Esophagus squamous epithelium (tissue), 5 donors: ENCODE measurements at regions not wholly inside any gene's neighbourhood (a gene's known extent, or its start where the extent isn't known, plus 50 kb on each side); places are given as distances from the start of the nearest gene placed in this dataset.

ENCODE experiments used
- DNase-seq: peaks from one replicate; lab custom pipeline; 2025; lab: John Stamatoyannopoulos, UW
- H3K27ac ChIP-seq, 4 donors: fragments of 200-600 bp; sonication (generic); one replicate each; pipeline ENCODE4 v1.5.1; 2016 to 2019; ENCODE audit warnings: mild to moderate bottlenecking in 1 of 4
- H3K27me3 ChIP-seq, 4 donors: fragments of 200-600 bp; sonication (generic); 1 replicate in 3 of 4; 2 replicates in 1 of 4; pipeline versions ENCODE4 v1.5.1 to v1.6.0; 2017 to 2021; ENCODE audit warnings: antibody characterized with exemption in 1 of 4
- H3K36me3 ChIP-seq, 3 donors: fragments of 200-600 bp; sonication (generic); one replicate each; pipeline ENCODE4 v1.5.1; 2016 to 2019
- H3K4me1 ChIP-seq, 3 donors: fragments of 200-600 bp; sonication (generic); one replicate each; pipeline ENCODE4 v1.5.1; 2017 to 2019
- H3K4me3 ChIP-seq, 4 donors: fragments of 200-600 bp; sonication (generic); 1 replicate in 3 of 4; 2 replicates in 1 of 4; pipeline ENCODE4 v1.5.1; 2016 to 2019; ENCODE audit warnings: mild to moderate bottlenecking in 2 of 4, moderate library complexity in 1 of 4
- H3K9me3 ChIP-seq, 3 donors: fragments of 200-600 bp; sonication (generic); one replicate each; pipeline ENCODE4 v1.5.1; 2016 to 2019
- CTCF ChIP-seq, 6 experiments: fragments of 450-650 bp in 4 of 6; fragments of 200-600 bp in 2 of 6; sonication (generic) in 2 of 6; IDR thresholded peaks; one replicate each; pipeline ENCODE4 v1.5.1; 2016 to 2019; ENCODE audit warnings: antibody characterized with exemption in 6 of 6, mild to moderate bottlenecking in 4 of 6, moderate library complexity in 4 of 6
- POLR2A ChIP-seq, 4 donors: fragments of 450-650 bp; IDR thresholded peaks; one replicate each; pipeline ENCODE4 v1.6.1; 2017; ENCODE audit warnings: antibody characterized with exemption in 4 of 4, mild to moderate bottlenecking in 4 of 4, moderate library complexity in 3 of 4
- WGBS, 2 donors: methylation state at CpG; one replicate each; pipeline ENCODE4 v1.1.5; 2018; 5-methylcytosine and 5-hydroxymethylcytosine counted together
- intact Hi-C: fragments of 100-400 bp; cut with DNase I; formaldehyde crosslinking; loops from one replicate; pipeline ENCODE4 v1.15.0; 2022
- donor health status: DM: yes; HTN: yes; CAD: no.

- peaks cover 0 to 19% (median 9%) of the 10 kb centered on the region in 3 donors for H3K4me1 ChIP-seq
- 76 to 95% methylated on average over 1 of the region's 1 CpG for WGBS, 2 donors
- TF ChIP-seq CTCF (IDR thresholded peaks at IDR 0.05) = no peak
- TF ChIP-seq POLR2A (IDR thresholded peaks at IDR 0.05) = no peak
These were observed 425.4 kb upstream of the TRIB2 start for GRCh38 chr2:12291303-12291702.

GRCh38 chr2:12293874-12294273 lies 422.9 kb upstream of the TRIB2 start:
- no peaks in the 10 kb centered on the region for H3K27me3 ChIP-seq
- H3K9me3 ChIP-seq = no peaks in the 10 kb centered on the region
- H3K36me3 ChIP-seq = no peaks in the 10 kb centered on the region
- no peak overlapping the region for H3K4me3 ChIP-seq
- WGBS, 2 donors = 65 to 86% methylated on average over 1 of the region's 1 CpG
- H3K27ac ChIP-seq = no peak overlapping the region
- DNase-seq = no peak
- intact Hi-C loops = no loop called here
- H3K4me1 ChIP-seq = no peaks in the 10 kb centered on the region
- TF ChIP-seq CTCF (IDR thresholded peaks at IDR 0.05) (no peak), POLR2A (IDR thresholded peaks at IDR 0.05) (no peak)

More at GRCh38 chr2:12291303-12291702, 425.4 kb upstream of the TRIB2 start:
- H3K9me3 ChIP-seq = no peaks in the 10 kb centered on the region
- no peaks in the 10 kb centered on the region for H3K36me3 ChIP-seq
- H3K27ac ChIP-seq = no peak overlapping the region
- H3K4me3 ChIP-seq = no peak overlapping the region
- no peak for DNase-seq
- intact Hi-C loops = no loop called here
- no peaks in the 10 kb centered on the region for H3K27me3 ChIP-seq

- 72 to 92% methylated on average over 2 to 3 of the region's 4 CpGs for WGBS, 2 donors
- H3K4me3 ChIP-seq = no peak overlapping the region
- intact Hi-C loops = no loop called here
- TF ChIP-seq CTCF (IDR thresholded peaks at IDR 0.05) = no peak
- TF ChIP-seq POLR2A (IDR thresholded peaks at IDR 0.05) = no peak
- no peaks in the 10 kb centered on the region for H3K9me3 ChIP-seq
- H3K4me1 ChIP-seq = peaks cover 0 to 15% (median 7%) of the 10 kb centered on the region in 3 donors
- no peaks in the 10 kb centered on the region for H3K36me3 ChIP-seq
- H3K27me3 ChIP-seq = no peaks in the 10 kb centered on the region
- no peak for DNase-seq
- H3K27ac ChIP-seq = no peak overlapping the region
These were observed 420.7 kb upstream of the TRIB2 start for GRCh38 chr2:12295856-12296519.

- Histone ChIP-seq H3K4me3 (no peak overlapping the region), H3K27me3 (no peaks in the 10 kb centered on the region), H3K9me3 (no peaks in the 10 kb centered on the region), H3K36me3 (no peaks in the 10 kb centered on the region), H3K4me1 (peaks cover 0 to 17% (median 7%) of the 10 kb centered on the region in 3 donors), H3K27ac (no peak overlapping the region)
- TF ChIP-seq POLR2A (IDR thresholded peaks at IDR 0.05) = no peak
- no peak for TF ChIP-seq CTCF (IDR thresholded peaks at IDR 0.05)
- intact Hi-C loops = no loop called here
- no peak for DNase-seq
These were observed 419.8 kb upstream of the TRIB2 start for GRCh38 chr2:12296915-12297314.

GRCh38 chr2:12298352-12298751 lies 418.4 kb upstream of the TRIB2 start:
- H3K9me3 ChIP-seq = no peaks in the 10 kb centered on the region
- peaks cover 0 to 18% (median 7%) of the 10 kb centered on the region in 3 donors for H3K4me1 ChIP-seq
- WGBS, 2 donors = 87 to 91% methylated on average over 2 of the region's 2 CpGs
- intact Hi-C loops = no loop called here
- DNase-seq = no peak
- no peak overlapping the region for H3K27ac ChIP-seq
- H3K4me3 ChIP-seq = no peak overlapping the region
- H3K27me3 ChIP-seq = no peaks in the 10 kb centered on the region
- no peaks in the 10 kb centered on the region for H3K36me3 ChIP-seq
- TF ChIP-seq CTCF (IDR thresholded peaks at IDR 0.05) (no peak), POLR2A (IDR thresholded peaks at IDR 0.05) (no peak)
